ENCODE measurements at regions not wholly inside any gene's neighbourhood (a gene's known extent, or its start where the extent isn't known, plus 50 kb on each side); places are given as distances from the start of the nearest gene placed in this dataset.

- in situ Hi-C loops (cut with HindIII; ENCODE audit: low sequenced_read_pairs), result no loop called here
- DNase-seq (ENCODE audit: low spot score), result no peak
Measured at GRCh38 chr6:54991761-54992330, 145.3 kb downstream of the FAM83B start.

- in situ Hi-C loops (cut with HindIII; ENCODE audit: low sequenced_read_pairs), result no loop called here
- no peak for DNase-seq (ENCODE audit: low spot score)
Measured at GRCh38 chr6:54992789-54993188, 146.2 kb downstream of the FAM83B start.

- in situ Hi-C loops (cut with HindIII; ENCODE audit: low sequenced_read_pairs), result no loop called here
- no peak for DNase-seq (ENCODE audit: low spot score)
Measured at GRCh38 chr6:54993294-54993693, 146.7 kb downstream of the FAM83B start.

GRCh38 chr6:54993948-54994347 lies 147.4 kb downstream of the FAM83B start:
- no peak for DNase-seq (ENCODE audit: low spot score)
- in situ Hi-C loops (cut with HindIII; ENCODE audit: low sequenced_read_pairs), result no loop called here

GRCh38 chr6:54998576-54998975 lies 152.0 kb downstream of the FAM83B start:
- in situ Hi-C loops (cut with HindIII; ENCODE audit: low sequenced_read_pairs), result no loop called here
- DNase-seq (ENCODE audit: low spot score), result no peak

- in situ Hi-C loops (cut with HindIII; ENCODE audit: low sequenced_read_pairs), result no loop called here
- DNase-seq (ENCODE audit: low spot score), result no peak
Measured at GRCh38 chr6:55003719-55004430, 157.3 kb downstream of the FAM83B start.

GRCh38 chr6:55009131-55009530 lies 162.6 kb downstream of the FAM83B start:
- no peak for DNase-seq (ENCODE audit: low spot score)
- in situ Hi-C loops (cut with HindIII; ENCODE audit: low sequenced_read_pairs), result no loop called here

- in situ Hi-C loops (cut with HindIII; ENCODE audit: low sequenced_read_pairs), result no loop called here
Measured at GRCh38 chr6:55011034-55011433, 163.3 kb upstream of the HCRTR2 start.

GRCh38 chr6:55012454-55012853 lies 161.9 kb upstream of the HCRTR2 start:
- in situ Hi-C loops (cut with HindIII; ENCODE audit: low sequenced_read_pairs), result no loop called here
- DNase-seq (ENCODE audit: low spot score), result no peak

More at GRCh38 chr6:55011034-55011433, 163.3 kb upstream of the HCRTR2 start:
- DNase-seq (ENCODE audit: low spot score), result no peak

- DNase-seq (ENCODE audit: low spot score), result no peak
- in situ Hi-C loops (cut with HindIII; ENCODE audit: low sequenced_read_pairs), result no loop called here
Measured at GRCh38 chr6:55014321-55015088, 159.8 kb upstream of the HCRTR2 start.

GRCh38 chr6:55016261-55016660 lies 158.1 kb upstream of the HCRTR2 start:
- in situ Hi-C loops (cut with HindIII; ENCODE audit: low sequenced_read_pairs), result no loop called here
- no peak for DNase-seq (ENCODE audit: low spot score)

GRCh38 chr6:55017555-55018300 lies 156.6 kb upstream of the HCRTR2 start:
- in situ Hi-C loops (cut with HindIII; ENCODE audit: low sequenced_read_pairs), result no loop called here
- no peak for DNase-seq (ENCODE audit: low spot score)

- in situ Hi-C loops (cut with HindIII; ENCODE audit: low sequenced_read_pairs), result no loop called here
Measured at GRCh38 chr6:55019591-55019990, 154.7 kb upstream of the HCRTR2 start.

GRCh38 chr6:55023230-55023629 lies 151.1 kb upstream of the HCRTR2 start:
- in situ Hi-C loops (cut with HindIII; ENCODE audit: low sequenced_read_pairs), result no loop called here
- DNase-seq (ENCODE audit: low spot score), result no peak

More at GRCh38 chr6:55019591-55019990, 154.7 kb upstream of the HCRTR2 start:
- DNase-seq (ENCODE audit: low spot score), result no peak

GRCh38 chr6:55033016-55033546 lies 141.2 kb upstream of the HCRTR2 start:
- in situ Hi-C loops (cut with HindIII; ENCODE audit: low sequenced_read_pairs), result no loop called here
- no peak for DNase-seq (ENCODE audit: low spot score)

- no peak for DNase-seq (ENCODE audit: low spot score)
- in situ Hi-C loops (cut with HindIII; ENCODE audit: low sequenced_read_pairs), result no loop called here
Measured at GRCh38 chr6:55034752-55035151, 139.6 kb upstream of the HCRTR2 start.

- in situ Hi-C loops (cut with HindIII; ENCODE audit: low sequenced_read_pairs), result no loop called here
- no peak for DNase-seq (ENCODE audit: low spot score)
Measured at GRCh38 chr6:55040102-55040848, 134.0 kb upstream of the HCRTR2 start.

- in situ Hi-C loops (cut with HindIII; ENCODE audit: low sequenced_read_pairs), result no loop called here
- DNase-seq (ENCODE audit: low spot score), result no peak
Measured at GRCh38 chr6:55046869-55047422, 127.4 kb upstream of the HCRTR2 start.

Measured in G401 (cell line).